ENCODE measurements at regions not wholly inside any gene's neighbourhood (a gene's known extent, or its start where the extent isn't known, plus 50 kb on each side); places are given as distances from the start of the nearest gene placed in this dataset.

DNA sequence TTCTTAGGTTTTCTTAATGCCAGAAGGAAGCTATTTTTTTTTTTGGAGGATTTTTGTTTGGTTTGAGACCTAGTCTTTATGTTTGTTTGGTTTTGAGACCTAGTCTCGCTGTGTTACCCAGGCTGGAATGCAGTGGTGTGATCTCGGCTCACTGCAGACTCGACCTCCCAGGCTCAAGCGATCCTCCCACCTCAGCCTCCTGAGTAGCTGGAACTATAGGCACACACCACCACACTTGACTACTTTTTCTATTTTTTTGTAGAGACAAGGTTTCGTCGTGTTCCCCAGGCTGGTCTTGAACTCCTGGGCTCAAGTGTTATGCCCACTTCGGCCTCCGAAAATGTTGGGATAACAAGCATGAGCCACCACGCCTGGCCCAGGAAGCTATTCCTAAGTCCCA, 67.8 kb upstream of the NHSL1 start:
- Histone ChIP-seq H3K27me3 (no peaks in the 10 kb centered on the region), H3K36me3 (no peaks in the 10 kb centered on the region), H3K9me3 (no peaks in the 10 kb centered on the region), H3K27ac (no peak overlapping the region), H3K4me1 (peaks cover 0 to 3% of the 10 kb centered on the region in 2 donors), H3K4me3 (no peak overlapping the region)
- intact Hi-C loops (cut with DNase I): no loop called here
- no peak for DNase-seq (ENCODE audit: low spot score in 2 of 2)
- TF ChIP-seq, protein P1, sequence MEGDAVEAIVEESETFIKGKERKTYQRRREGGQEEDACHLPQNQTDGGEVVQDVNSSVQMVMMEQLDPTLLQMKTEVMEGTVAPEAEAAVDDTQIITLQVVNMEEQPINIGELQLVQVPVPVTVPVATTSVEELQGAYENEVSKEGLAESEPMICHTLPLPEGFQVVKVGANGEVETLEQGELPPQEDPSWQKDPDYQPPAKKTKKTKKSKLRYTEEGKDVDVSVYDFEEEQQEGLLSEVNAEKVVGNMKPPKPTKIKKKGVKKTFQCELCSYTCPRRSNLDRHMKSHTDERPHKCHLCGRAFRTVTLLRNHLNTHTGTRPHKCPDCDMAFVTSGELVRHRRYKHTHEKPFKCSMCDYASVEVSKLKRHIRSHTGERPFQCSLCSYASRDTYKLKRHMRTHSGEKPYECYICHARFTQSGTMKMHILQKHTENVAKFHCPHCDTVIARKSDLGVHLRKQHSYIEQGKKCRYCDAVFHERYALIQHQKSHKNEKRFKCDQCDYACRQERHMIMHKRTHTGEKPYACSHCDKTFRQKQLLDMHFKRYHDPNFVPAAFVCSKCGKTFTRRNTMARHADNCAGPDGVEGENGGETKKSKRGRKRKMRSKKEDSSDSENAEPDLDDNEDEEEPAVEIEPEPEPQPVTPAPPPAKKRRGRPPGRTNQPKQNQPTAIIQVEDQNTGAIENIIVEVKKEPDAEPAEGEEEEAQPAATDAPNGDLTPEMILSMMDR (IDR thresholded peaks at IDR 0.05): no peak

DNA sequence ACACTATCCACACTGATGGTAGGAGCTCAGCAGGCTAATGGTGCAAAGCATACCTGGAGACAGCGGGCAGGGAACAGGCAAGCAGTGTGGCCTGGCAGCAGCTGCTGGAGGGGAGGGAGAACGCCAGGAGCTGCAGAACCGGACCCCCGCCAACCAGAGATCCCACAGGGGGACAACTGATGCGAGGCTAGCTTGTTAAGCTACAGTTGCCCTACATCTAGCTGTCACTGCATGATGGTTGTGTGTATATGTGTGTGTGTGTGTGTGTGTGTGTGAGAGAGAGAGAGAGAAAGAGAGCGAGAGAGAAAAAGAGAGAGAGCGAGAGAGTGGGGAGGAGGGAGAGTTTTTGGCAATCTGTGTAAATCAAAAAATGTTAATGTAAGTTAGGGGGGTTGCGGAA, 69.7 kb upstream of the NHSL1 start:
- Histone ChIP-seq H3K4me1 (peaks cover 0 to 3% of the 10 kb centered on the region in 2 donors), H3K4me3 (no peak overlapping the region), H3K9me3 (no peaks in the 10 kb centered on the region), H3K27me3 (no peaks in the 10 kb centered on the region), H3K27ac (no peak overlapping the region), H3K36me3 (no peaks in the 10 kb centered on the region)
- intact Hi-C loops (cut with DNase I): no loop called here
- no peak for DNase-seq (ENCODE audit: low spot score in 2 of 2)
- TF ChIP-seq, protein P1 (IDR thresholded peaks at IDR 0.05): no peak

DNA sequence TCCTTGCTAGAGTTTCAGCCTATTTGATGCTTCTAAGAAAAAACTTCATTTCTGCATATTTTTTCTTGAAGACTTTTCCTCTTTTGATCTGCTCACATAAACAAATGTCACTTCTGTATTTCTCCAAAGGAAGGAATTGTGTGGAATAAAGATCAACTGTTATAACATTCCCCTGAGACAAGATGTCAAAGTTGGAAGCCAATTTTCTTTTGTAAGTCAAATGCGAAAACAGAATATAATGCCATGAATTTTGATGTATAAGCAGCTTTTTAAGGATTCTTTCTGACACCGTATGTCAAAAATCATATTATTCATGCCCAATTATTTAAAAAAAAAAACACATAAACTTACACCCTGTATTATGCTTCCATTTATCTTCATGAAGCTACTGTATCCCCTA, 70.3 kb upstream of the NHSL1 start:
- Histone ChIP-seq H3K9me3 (no peaks in the 10 kb centered on the region), H3K36me3 (no peaks in the 10 kb centered on the region), H3K4me1 (peaks cover 0 to 3% of the 10 kb centered on the region in 2 donors), H3K27me3 (no peaks in the 10 kb centered on the region), H3K4me3 (no peak overlapping the region), H3K27ac (no peak overlapping the region)
- DNase-seq (ENCODE audit: low spot score in 2 of 2): no peak
- TF ChIP-seq, protein P1 (IDR thresholded peaks at IDR 0.05): no peak
- intact Hi-C loops (cut with DNase I): no loop called here

DNA sequence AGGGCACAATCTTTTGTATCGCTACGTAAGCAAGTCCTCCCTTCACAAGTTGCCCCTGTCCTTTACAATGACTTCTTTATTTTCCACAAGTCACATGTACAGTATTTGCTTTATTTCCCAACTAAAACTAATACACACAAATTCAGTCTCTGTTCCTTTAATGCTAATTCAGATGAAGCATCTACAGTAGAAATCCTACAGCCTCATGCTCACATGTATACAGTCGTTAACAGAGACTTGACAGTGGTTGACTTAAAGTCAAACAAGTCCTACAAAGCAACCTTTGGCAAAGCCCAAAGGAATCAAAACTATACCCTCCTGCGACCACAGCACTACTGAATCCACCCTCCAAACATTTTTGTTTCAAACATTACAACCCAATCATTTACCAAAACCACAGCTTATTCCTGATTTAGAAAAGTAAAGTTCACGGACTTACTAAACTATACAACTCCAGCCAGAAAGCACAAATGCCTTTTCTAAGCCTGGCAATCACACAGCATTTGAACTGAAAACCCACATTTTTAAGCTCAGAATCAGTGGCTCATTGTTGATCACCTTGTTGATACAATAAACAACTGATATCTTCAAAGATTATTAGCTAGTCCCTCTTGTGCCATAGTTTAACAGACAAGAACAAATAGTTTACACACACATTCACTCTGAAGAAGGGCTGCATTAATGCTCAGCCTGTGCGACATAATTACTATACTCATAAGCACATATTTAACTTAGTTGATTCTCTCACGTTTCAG, 70.9 kb upstream of the NHSL1 start:
- peak overlapping the region; percentile 18 to 61 for H3K4me3 ChIP-seq
- H3K36me3 ChIP-seq: no peaks in the 10 kb centered on the region
- H3K9me3 ChIP-seq: no peaks in the 10 kb centered on the region
- TF ChIP-seq, protein P1 (IDR thresholded peaks at IDR 0.05): no peak
- no peak overlapping the region for H3K27ac ChIP-seq
- intact Hi-C loops (cut with DNase I): no loop called here
- H3K4me1 ChIP-seq: peaks cover 0 to 3% of the 10 kb centered on the region in 2 donors
- no peaks in the 10 kb centered on the region for H3K27me3 ChIP-seq
- no peak for DNase-seq (ENCODE audit: low spot score in 2 of 2)

DNA sequence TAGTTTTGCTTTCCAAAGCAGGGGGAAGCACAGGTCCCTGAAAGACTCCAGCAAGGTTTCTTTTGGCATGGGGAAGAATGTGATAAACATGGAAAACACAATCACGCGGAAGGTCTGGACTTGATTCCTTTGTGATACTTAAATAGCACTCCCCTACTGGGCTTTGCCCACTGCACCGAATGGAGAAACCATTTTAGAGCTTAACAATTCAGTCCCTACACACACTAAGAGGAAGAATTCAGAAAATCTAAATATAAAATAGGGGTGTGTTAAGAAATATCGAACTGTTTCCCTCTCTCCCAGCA, 71.4 kb upstream of the NHSL1 start:
- Histone ChIP-seq H3K9me3 (no peaks in the 10 kb centered on the region), H3K36me3 (no peaks in the 10 kb centered on the region), H3K4me3 (peak overlapping the region; percentile 18 to 61), H3K27me3 (no peaks in the 10 kb centered on the region), H3K27ac (no peak overlapping the region), H3K4me1 (peaks cover 0 to 3% of the 10 kb centered on the region in 2 donors)
- TF ChIP-seq, protein P1 (IDR thresholded peaks at IDR 0.05): no peak
- no peak for DNase-seq (ENCODE audit: low spot score in 2 of 2)
- intact Hi-C loops (cut with DNase I): no loop called here

DNA sequence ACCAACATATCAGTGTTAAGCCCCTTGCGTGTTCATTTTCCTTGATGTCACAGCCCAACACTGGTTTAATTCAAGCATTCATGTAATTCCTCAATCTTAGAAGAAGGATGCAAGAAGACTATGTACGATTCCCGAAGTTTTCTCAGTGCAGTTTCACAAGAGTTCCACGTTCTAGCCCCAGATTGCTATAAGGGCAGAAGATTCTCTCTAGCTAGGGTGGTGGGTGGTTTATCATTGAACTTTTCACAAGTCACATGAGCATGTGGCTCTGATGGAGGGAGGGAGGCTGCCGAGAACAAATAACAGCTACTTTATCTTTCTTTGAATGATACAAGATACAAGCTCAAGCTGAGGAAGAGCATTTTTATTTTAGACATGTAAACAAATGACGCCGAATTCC, 71.9 kb upstream of the NHSL1 start:
- H3K4me3 ChIP-seq: peak overlapping the region; percentile 18 to 61
- intact Hi-C loops (cut with DNase I): no loop called here
- peaks cover 0 to 3% of the 10 kb centered on the region in 2 donors for H3K4me1 ChIP-seq
- H3K27ac ChIP-seq: no peak overlapping the region
- DNase-seq (ENCODE audit: low spot score in 2 of 2): no peak
- H3K36me3 ChIP-seq: no peaks in the 10 kb centered on the region
- no peaks in the 10 kb centered on the region for H3K27me3 ChIP-seq
- H3K9me3 ChIP-seq: no peaks in the 10 kb centered on the region
- TF ChIP-seq, protein P1 (IDR thresholded peaks at IDR 0.05): no peak

Measured in ascending aorta (tissue), 2 donors.